Panc1 (cell line): ENCODE measurements at regions not wholly inside any gene's neighbourhood (a gene's known extent, or its start where the extent isn't known, plus 50 kb on each side); places are given as distances from the start of the nearest gene placed in this dataset.

ENCODE experiments used
- CTCF ChIP-seq: fragments of 450-650 bp; IDR thresholded peaks from 2 replicates; pipeline ENCODE4 v1.5.1; 2017; ENCODE audit warnings: mild to moderate bottlenecking
- POLR2AphosphoS5 ChIP-seq: IDR thresholded peaks from 2 replicates; pipeline ENCODE4 v1.6.1; 2012; ENCODE audit warnings: mild to moderate bottlenecking, low read depth, low read length, moderate library complexity
- REST ChIP-seq, 2 experiments: IDR thresholded peaks; 2 replicates each; pipeline ENCODE4 v1.6.1; 2011 to 2012; ENCODE audit warnings: low read depth in 2 of 2, control low read depth in 1 of 2, low read length in 1 of 2, mild to moderate bottlenecking in 1 of 2, moderate library complexity in 1 of 2; ENCODE audit not compliant: insufficient read depth in 1 of 2
- SIN3A ChIP-seq: IDR thresholded peaks from 2 replicates; pipeline ENCODE4 v1.6.1; 2012; ENCODE audit warnings: low read depth, mild to moderate bottlenecking, low read length, moderate library complexity, borderline replicate concordance; ENCODE audit not compliant: insufficient read depth
- TCF7L2 ChIP-seq: IDR thresholded peaks from 2 replicates; pipeline ENCODE4 v1.6.1; 2011; ENCODE audit warnings: mild to moderate bottlenecking, low read depth, low read length, inconsistent platforms

- TF ChIP-seq CTCF, result no peak
- no peak for TF ChIP-seq REST (IDR thresholded peaks at IDR 0.05; ENCODE audit: insufficient read depth in 1 of 2, low read depth in 2 of 2, low read length in 1 of 2)
- no peak for TF ChIP-seq SIN3A
- TF ChIP-seq POLR2AphosphoS5, result no peak
- TF ChIP-seq TCF7L2, result no peak
These were observed 259.9 kb upstream of the MDGA2 start for GRCh38 chr14:47935332-47935731.
